HG03097 (cell line): ENCODE measurements at regions not wholly inside any gene's neighbourhood (a gene's known extent, or its start where the extent isn't known, plus 50 kb on each side); places are given as distances from the start of the nearest gene placed in this dataset.

Source experiments
- ATAC-seq: cut with Tn5 transposase; IDR thresholded peaks from one replicate; pipeline ENCODE4 v1.9.1; 2021; ENCODE audit not compliant: unreplicated experiment, low FRiP score

- ATAC-seq, result no peak
These were observed 1468.7 kb downstream of the EFNA5 start for GRCh38 chr5:106202035-106202434.

- no peak for ATAC-seq
These were observed 1469.8 kb downstream of the EFNA5 start for GRCh38 chr5:106200971-106201370.

GRCh38 chr5:106195679-106196474 lies 1474.9 kb downstream of the EFNA5 start:
- ATAC-seq, result no peak

GRCh38 chr5:106189121-106189809 lies 1481.5 kb downstream of the EFNA5 start:
- ATAC-seq, result no peak

- no peak for ATAC-seq
These were observed 1485.1 kb downstream of the EFNA5 start for GRCh38 chr5:106185661-106186081.

- no peak for ATAC-seq
These were observed 1495.8 kb downstream of the EFNA5 start for GRCh38 chr5:106174903-106175302.

GRCh38 chr5:106172681-106173532 lies 1497.8 kb downstream of the EFNA5 start:
- no peak for ATAC-seq

GRCh38 chr5:106171708-106172107 lies 1499.0 kb downstream of the EFNA5 start:
- ATAC-seq, result no peak

- no peak for ATAC-seq
These were observed 1499.6 kb downstream of the EFNA5 start for GRCh38 chr5:106171132-106171531.

- no peak for ATAC-seq
These were observed 1503.0 kb downstream of the EFNA5 start for GRCh38 chr5:106167766-106168165.

GRCh38 chr5:106163233-106163632 lies 1507.5 kb downstream of the EFNA5 start:
- ATAC-seq, result no peak

- ATAC-seq, result no peak
These were observed 1511.1 kb downstream of the EFNA5 start for GRCh38 chr5:106159616-106160015.

GRCh38 chr5:106154280-106154716 lies 1516.4 kb downstream of the EFNA5 start:
- no peak for ATAC-seq

- no peak for ATAC-seq
These were observed 1518.2 kb downstream of the EFNA5 start for GRCh38 chr5:106152569-106152968.

- no peak for ATAC-seq
These were observed 1528.6 kb downstream of the EFNA5 start for GRCh38 chr5:106142116-106142515.

- no peak for ATAC-seq
These were observed 1530.6 kb downstream of the EFNA5 start for GRCh38 chr5:106140101-106140500.

GRCh38 chr5:106136061-106136460 lies 1534.7 kb downstream of the EFNA5 start:
- no peak for ATAC-seq

- no peak for ATAC-seq
These were observed 1535.3 kb downstream of the EFNA5 start for GRCh38 chr5:106135473-106135872.

GRCh38 chr5:106134549-106134948 lies 1536.2 kb downstream of the EFNA5 start:
- no peak for ATAC-seq

- ATAC-seq, result peak; percentile 67
These were observed 1542.8 kb downstream of the EFNA5 start for GRCh38 chr5:106127985-106128384.

GRCh38 chr5:106127341-106127781 lies 1543.4 kb downstream of the EFNA5 start:
- no peak for ATAC-seq
